Smooth muscle cell (in vitro differentiated cells): ENCODE measurements at regions not wholly inside any gene's neighbourhood (a gene's known extent, or its start where the extent isn't known, plus 50 kb on each side); places are given as distances from the start of the nearest gene placed in this dataset.
"Not testable (repeated sequence)": the region's sequence is repeated elsewhere in the genome, so short reads cannot be mapped to it uniquely, and the experiment has no call there.

Source experiments
- DNase-seq: peaks from one replicate; lab custom pipeline; 2025; ENCODE audit not compliant: unreplicated experiment; lab: John Stamatoyannopoulos, UW
- H2AFZ ChIP-seq: fragments of 200-600 bp; sonication (generic); 2 replicates; pipeline ENCODE4 v1.6.0; 2016; ENCODE audit warnings: antibody characterized with exemption, low read depth, mild to moderate bottlenecking
- H3F3A ChIP-seq: fragments of 200-600 bp; sonication (generic); 2 replicates; pipeline ENCODE4 v1.6.0; 2017; ENCODE audit warnings: antibody characterized with exemption, low read depth
- H3K27ac ChIP-seq: fragments of 200-600 bp; sonication (generic); 2 replicates; pipeline ENCODE4 v1.5.1; 2016; ENCODE audit warnings: low read depth, mild to moderate bottlenecking
- H3K27me3 ChIP-seq: fragments of 200-600 bp; sonication (generic); 2 replicates; pipeline ENCODE4 v1.6.1; 2016; ENCODE audit warnings: low read depth, mild to moderate bottlenecking
- H3K36me3 ChIP-seq: fragments of 200-600 bp; sonication (generic); 2 replicates; pipeline ENCODE4 v1.5.1; 2016; ENCODE audit warnings: low read depth
- H3K4me1 ChIP-seq: fragments of 200-600 bp; sonication (generic); 2 replicates; pipeline ENCODE4 v1.5.1; 2016; ENCODE audit warnings: low read depth
- H3K4me2 ChIP-seq: fragments of 200-600 bp; sonication (generic); 2 replicates; pipeline ENCODE4 v1.6.0; 2016; ENCODE audit warnings: mild to moderate bottlenecking
- H3K4me3 ChIP-seq: fragments of 200-600 bp; sonication (generic); 2 replicates; pipeline ENCODE4 v1.5.1; 2016; ENCODE audit warnings: mild to moderate bottlenecking
- H3K79me2 ChIP-seq: fragments of 200-600 bp; sonication (generic); 2 replicates; pipeline ENCODE4 v1.6.0; 2016; ENCODE audit warnings: low read depth, mild to moderate bottlenecking
- H3K9ac ChIP-seq: fragments of 200-600 bp; sonication (generic); 2 replicates; pipeline ENCODE4 v1.6.0; 2016; ENCODE audit warnings: low read depth
- H3K9me3 ChIP-seq: fragments of 200-600 bp; sonication (generic); replicated peaks from 2 replicates; pipeline ENCODE4 v1.5.1; 2016; ENCODE audit warnings: low read depth
- H4K20me1 ChIP-seq: fragments of 200-600 bp; sonication (generic); 2 replicates; pipeline ENCODE4 v1.6.0; 2016; ENCODE audit warnings: low read depth
- CTCF ChIP-seq: fragments of 200-600 bp; sonication (generic); IDR thresholded peaks from 2 replicates; pipeline ENCODE4 v1.5.1; 2017; ENCODE audit warnings: borderline replicate concordance, mild to moderate bottlenecking, antibody characterized with exemption; ENCODE audit not compliant: insufficient read depth, poor library complexity, severe bottlenecking
- WGBS: methylation state at CpG from one replicate; pipeline ENCODE4 v1.1.7; 2016; ENCODE audit warnings: low lambda C conversion rate; 5-methylcytosine and 5-hydroxymethylcytosine counted together

- TF ChIP-seq CTCF = no peak
These were observed 95.2 kb upstream of the ANK2 start for GRCh38 chr4:112954286-112954685.

GRCh38 chr4:112956484-112956896 lies 93.0 kb upstream of the ANK2 start:
- peaks cover 7% of the 10 kb centered on the region for H3K4me1 ChIP-seq
- H3K9ac ChIP-seq = no peak overlapping the region
- no peaks in the 10 kb centered on the region for H4K20me1 ChIP-seq
- no peak overlapping the region for H3K4me3 ChIP-seq
- no peaks in the 10 kb centered on the region for H3K27me3 ChIP-seq
- no peaks in the 10 kb centered on the region for H3F3A ChIP-seq
- no peak for DNase-seq
- no peak overlapping the region for H2AFZ ChIP-seq
- H3K9me3 ChIP-seq = no peaks in the 10 kb centered on the region
- 86% methylated on average over 6 of the region's 6 CpGs for WGBS
- H3K79me2 ChIP-seq = no peaks in the 10 kb centered on the region
- no peak overlapping the region for H3K4me2 ChIP-seq
- no peaks in the 10 kb centered on the region for H3K36me3 ChIP-seq
- H3K27ac ChIP-seq = no peak overlapping the region
- no peak for TF ChIP-seq CTCF

More at GRCh38 chr4:112954286-112954685, 95.2 kb upstream of the ANK2 start:
- no peak overlapping the region for H3K27ac ChIP-seq
- no peaks in the 10 kb centered on the region for H3K36me3 ChIP-seq
- H3K4me3 ChIP-seq = no peak overlapping the region
- no peaks in the 10 kb centered on the region for H3K27me3 ChIP-seq
- H3K79me2 ChIP-seq = no peaks in the 10 kb centered on the region
- H3K4me1 ChIP-seq = peaks cover 7% of the 10 kb centered on the region
- H3K9ac ChIP-seq = no peak overlapping the region
- 81% methylated on average over 1 of the region's 1 CpG for WGBS
- no peaks in the 10 kb centered on the region for H3F3A ChIP-seq
- no peaks in the 10 kb centered on the region for H4K20me1 ChIP-seq
- DNase-seq = no peak
- no peak overlapping the region for H3K4me2 ChIP-seq
- no peak overlapping the region for H2AFZ ChIP-seq
- H3K9me3 ChIP-seq = no peaks in the 10 kb centered on the region

- not testable (repeated sequence) for H2AFZ ChIP-seq, H3K9me3 ChIP-seq, H3K4me3 ChIP-seq, H3K4me1 ChIP-seq, H3K79me2 ChIP-seq, H3K27me3 ChIP-seq, H4K20me1 ChIP-seq, H3F3A ChIP-seq, H3K4me2 ChIP-seq, H3K27ac ChIP-seq, H3K36me3 ChIP-seq, H3K9ac ChIP-seq, DNase-seq
- WGBS = 98% methylated on average over 21 of the region's 31 CpGs
These were observed 91.7 kb upstream of the ANK2 start for GRCh38 chr4:112957764-112958163.

GRCh38 chr4:112966701-112967488 lies 82.6 kb upstream of the ANK2 start:
- Histone ChIP-seq H3K4me2 (no peak overlapping the region), H3K4me1 (peaks cover 18% of the 10 kb centered on the region), H2AFZ (no peak overlapping the region), H3F3A (no peaks in the 10 kb centered on the region), H3K36me3 (no peaks in the 10 kb centered on the region), H3K27ac (no peak overlapping the region), H3K79me2 (no peaks in the 10 kb centered on the region), H3K9ac (no peak overlapping the region), H4K20me1 (no peaks in the 10 kb centered on the region), H3K9me3 (no peaks in the 10 kb centered on the region), H3K27me3 (no peaks in the 10 kb centered on the region), H3K4me3 (no peak overlapping the region)
- no peak for DNase-seq
- 84% methylated on average over 5 of the region's 5 CpGs for WGBS
- no peak for TF ChIP-seq CTCF
